ENCODE measurements at regions not wholly inside any gene's neighbourhood (a gene's known extent, or its start where the extent isn't known, plus 50 kb on each side); places are given as distances from the start of the nearest gene placed in this dataset.

- WGBS, 2 donors: 48% methylated on average over 2 of the region's 2 CpGs
- H3K4me3 ChIP-seq (ENCODE audit: low read depth, poor library complexity, severe bottlenecking): no peak overlapping the region
- no peak for TF ChIP-seq POLR2A (IDR thresholded peaks at IDR 0.05)
- TF ChIP-seq, protein P1, sequence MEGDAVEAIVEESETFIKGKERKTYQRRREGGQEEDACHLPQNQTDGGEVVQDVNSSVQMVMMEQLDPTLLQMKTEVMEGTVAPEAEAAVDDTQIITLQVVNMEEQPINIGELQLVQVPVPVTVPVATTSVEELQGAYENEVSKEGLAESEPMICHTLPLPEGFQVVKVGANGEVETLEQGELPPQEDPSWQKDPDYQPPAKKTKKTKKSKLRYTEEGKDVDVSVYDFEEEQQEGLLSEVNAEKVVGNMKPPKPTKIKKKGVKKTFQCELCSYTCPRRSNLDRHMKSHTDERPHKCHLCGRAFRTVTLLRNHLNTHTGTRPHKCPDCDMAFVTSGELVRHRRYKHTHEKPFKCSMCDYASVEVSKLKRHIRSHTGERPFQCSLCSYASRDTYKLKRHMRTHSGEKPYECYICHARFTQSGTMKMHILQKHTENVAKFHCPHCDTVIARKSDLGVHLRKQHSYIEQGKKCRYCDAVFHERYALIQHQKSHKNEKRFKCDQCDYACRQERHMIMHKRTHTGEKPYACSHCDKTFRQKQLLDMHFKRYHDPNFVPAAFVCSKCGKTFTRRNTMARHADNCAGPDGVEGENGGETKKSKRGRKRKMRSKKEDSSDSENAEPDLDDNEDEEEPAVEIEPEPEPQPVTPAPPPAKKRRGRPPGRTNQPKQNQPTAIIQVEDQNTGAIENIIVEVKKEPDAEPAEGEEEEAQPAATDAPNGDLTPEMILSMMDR (IDR thresholded peaks at IDR 0.05): no peak
- DNase-seq (ENCODE audit: low spot score in 2 of 2): no peak
- intact Hi-C loops (cut with DNase I; ENCODE audit: low total_unique reads): no loop called here
Measured at GRCh38 chr20:10946124-10946880, 272.5 kb upstream of the JAG1 start.

DNA sequence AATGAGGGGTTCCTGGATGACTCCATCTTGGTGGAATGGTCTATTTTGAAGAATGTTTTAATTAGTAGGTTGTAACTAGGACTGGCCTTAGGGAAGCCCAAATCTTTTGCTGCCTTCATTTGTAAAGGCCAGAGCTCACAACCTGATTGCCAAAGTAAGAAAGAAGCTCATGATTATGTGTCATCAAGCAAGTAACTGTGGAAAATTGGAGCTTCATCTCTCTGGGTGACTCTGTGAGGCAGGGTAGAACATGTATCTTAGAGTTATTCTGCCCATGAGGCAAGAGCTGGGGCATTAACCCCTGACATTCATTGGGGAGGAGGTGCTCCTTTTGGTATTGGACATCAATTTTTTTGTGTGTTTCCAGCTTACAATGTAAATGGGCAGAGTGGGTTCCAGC, 273.9 kb upstream of the JAG1 start:
- no peak overlapping the region for H3K4me3 ChIP-seq (ENCODE audit: low read depth, poor library complexity, severe bottlenecking)
- no peak for DNase-seq (ENCODE audit: low spot score in 2 of 2)
- no peak for TF ChIP-seq POLR2A (IDR thresholded peaks at IDR 0.05)
- TF ChIP-seq, protein P1 (IDR thresholded peaks at IDR 0.05): no peak
- intact Hi-C loops (cut with DNase I; ENCODE audit: low total_unique reads): no loop called here

GRCh38 chr20:10949930-10950783, 276.4 kb upstream of the JAG1 start:
- no peak overlapping the region for H3K4me3 ChIP-seq (ENCODE audit: low read depth, poor library complexity, severe bottlenecking)
- TF ChIP-seq POLR2A (IDR thresholded peaks at IDR 0.05): no peak
- WGBS, 2 donors: 91 to 92% methylated on average over 5 of the region's 5 CpGs
- no peak for DNase-seq (ENCODE audit: low spot score in 2 of 2)
- intact Hi-C loops (cut with DNase I; ENCODE audit: low total_unique reads): no loop called here

DNA sequence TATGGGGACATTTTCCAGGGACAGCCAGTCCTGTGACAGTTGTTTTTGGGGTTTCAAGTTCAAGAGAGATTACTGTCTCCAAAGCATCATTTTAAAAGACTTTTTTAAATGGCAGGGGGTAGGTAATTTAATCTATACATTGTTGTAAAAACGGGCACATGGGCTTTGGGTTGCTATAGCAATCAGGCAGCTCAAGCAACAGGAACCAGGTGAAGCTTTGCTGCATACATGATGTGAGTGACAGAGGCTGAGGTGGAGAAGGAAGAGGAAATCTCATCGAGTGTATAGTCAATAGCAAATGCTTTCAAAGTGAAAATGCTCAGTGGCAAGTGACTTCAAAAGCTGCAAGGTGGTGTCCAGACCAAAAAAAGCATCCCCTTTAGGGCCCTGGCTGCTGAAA, 277.4 kb upstream of the JAG1 start:
- TF ChIP-seq, protein P1 (IDR thresholded peaks at IDR 0.05): no peak
- TF ChIP-seq POLR2A (IDR thresholded peaks at IDR 0.05): no peak
- H3K4me3 ChIP-seq (ENCODE audit: low read depth, poor library complexity, severe bottlenecking): no peak overlapping the region
- intact Hi-C loops (cut with DNase I; ENCODE audit: low total_unique reads): no loop called here
- 40 to 41% methylated on average over 2 of the region's 2 CpGs for WGBS, 2 donors
- DNase-seq (ENCODE audit: low spot score in 2 of 2): no peak

DNA sequence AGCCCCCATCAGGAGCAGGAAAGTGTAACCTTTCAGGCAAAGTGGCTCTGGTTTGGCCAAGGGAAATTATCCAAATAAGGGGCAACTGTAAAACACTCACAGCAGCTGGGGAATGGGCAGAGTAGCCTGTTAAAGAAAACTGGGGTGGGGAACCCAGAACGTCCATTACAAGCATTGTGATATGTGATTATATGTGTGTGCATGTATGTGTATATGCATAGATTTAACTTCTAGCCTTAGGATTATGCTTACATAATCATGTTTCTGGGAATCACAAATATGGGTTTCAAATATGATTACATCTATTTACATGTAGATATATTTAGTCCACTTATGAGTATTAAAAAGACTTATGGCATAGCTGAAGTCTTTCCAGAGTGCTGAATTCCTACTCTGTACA, 278.1 kb upstream of the JAG1 start:
- no peak overlapping the region for H3K4me3 ChIP-seq (ENCODE audit: low read depth, poor library complexity, severe bottlenecking)
- 66 to 72% methylated on average over 1 of the region's 1 CpG for WGBS, 2 donors
- no peak for DNase-seq (ENCODE audit: low spot score in 2 of 2)
- intact Hi-C loops (cut with DNase I; ENCODE audit: low total_unique reads): no loop called here
- TF ChIP-seq, protein P1 (IDR thresholded peaks at IDR 0.05): no peak
- TF ChIP-seq POLR2A (IDR thresholded peaks at IDR 0.05): no peak

- TF ChIP-seq, protein P1 (IDR thresholded peaks at IDR 0.05): no peak
- TF ChIP-seq POLR2A (IDR thresholded peaks at IDR 0.05): no peak
- no peak overlapping the region for H3K4me3 ChIP-seq (ENCODE audit: low read depth, poor library complexity, severe bottlenecking)
- intact Hi-C loops (cut with DNase I; ENCODE audit: low total_unique reads): no loop called here
- DNase-seq (ENCODE audit: low spot score in 2 of 2): no peak
- WGBS, 2 donors: 66 to 71% methylated on average over 2 of the region's 2 CpGs
Measured at GRCh38 chr20:10953437-10953836, 279.6 kb upstream of the JAG1 start.

All from lower leg skin (tissue), 4 donors.